Epithelial cell of proximal tubule (primary cell): ENCODE measurements at regions not wholly inside any gene's neighbourhood (a gene's known extent, or its start where the extent isn't known, plus 50 kb on each side); places are given as distances from the start of the nearest gene placed in this dataset.
A peak's percentile ranks its signal among the peaks of the same experiment; 100 is the strongest.

ENCODE experiments used
- DNase-seq: peaks from one replicate; pipeline ENCODE4 v3.0.0-alpha.2; 2011; ENCODE audit warnings: low read depth
- H3K4me3 ChIP-seq: 2 replicates; pipeline ENCODE4 v1.5.1; 2011; ENCODE audit warnings: low read depth, mild to moderate bottlenecking, low read length
- TF ChIP-seq, protein P1 (sequence below): conservative IDR thresholded peaks from 2 replicates; pipeline ENCODE4 v1.5.1; 2012; ENCODE audit warnings: low read depth, mild to moderate bottlenecking, low read length

DNA sequence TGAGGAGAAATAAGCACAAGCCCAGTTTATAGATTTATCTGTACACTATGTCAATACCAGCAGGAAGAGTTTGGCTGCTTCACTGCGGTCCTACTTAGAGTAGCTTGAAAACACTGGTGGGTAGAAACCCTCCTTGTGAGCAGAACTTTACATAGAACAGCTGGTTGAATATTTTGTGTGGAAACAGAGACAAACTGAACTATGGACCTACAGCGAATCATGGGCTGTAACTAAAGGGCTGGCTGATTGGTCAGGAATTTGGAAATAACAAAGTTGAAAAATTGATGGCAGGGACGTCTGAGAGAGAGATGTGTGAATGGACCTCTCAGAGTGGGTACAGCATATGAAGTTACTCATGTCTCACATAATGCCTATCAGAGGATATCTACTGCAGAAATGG, 392.5 kb downstream of the MAN2A1 start:
- no peak overlapping the region for H3K4me3 ChIP-seq
- no peak for DNase-seq
- TF ChIP-seq, protein P1, sequence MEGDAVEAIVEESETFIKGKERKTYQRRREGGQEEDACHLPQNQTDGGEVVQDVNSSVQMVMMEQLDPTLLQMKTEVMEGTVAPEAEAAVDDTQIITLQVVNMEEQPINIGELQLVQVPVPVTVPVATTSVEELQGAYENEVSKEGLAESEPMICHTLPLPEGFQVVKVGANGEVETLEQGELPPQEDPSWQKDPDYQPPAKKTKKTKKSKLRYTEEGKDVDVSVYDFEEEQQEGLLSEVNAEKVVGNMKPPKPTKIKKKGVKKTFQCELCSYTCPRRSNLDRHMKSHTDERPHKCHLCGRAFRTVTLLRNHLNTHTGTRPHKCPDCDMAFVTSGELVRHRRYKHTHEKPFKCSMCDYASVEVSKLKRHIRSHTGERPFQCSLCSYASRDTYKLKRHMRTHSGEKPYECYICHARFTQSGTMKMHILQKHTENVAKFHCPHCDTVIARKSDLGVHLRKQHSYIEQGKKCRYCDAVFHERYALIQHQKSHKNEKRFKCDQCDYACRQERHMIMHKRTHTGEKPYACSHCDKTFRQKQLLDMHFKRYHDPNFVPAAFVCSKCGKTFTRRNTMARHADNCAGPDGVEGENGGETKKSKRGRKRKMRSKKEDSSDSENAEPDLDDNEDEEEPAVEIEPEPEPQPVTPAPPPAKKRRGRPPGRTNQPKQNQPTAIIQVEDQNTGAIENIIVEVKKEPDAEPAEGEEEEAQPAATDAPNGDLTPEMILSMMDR: no peak

DNA sequence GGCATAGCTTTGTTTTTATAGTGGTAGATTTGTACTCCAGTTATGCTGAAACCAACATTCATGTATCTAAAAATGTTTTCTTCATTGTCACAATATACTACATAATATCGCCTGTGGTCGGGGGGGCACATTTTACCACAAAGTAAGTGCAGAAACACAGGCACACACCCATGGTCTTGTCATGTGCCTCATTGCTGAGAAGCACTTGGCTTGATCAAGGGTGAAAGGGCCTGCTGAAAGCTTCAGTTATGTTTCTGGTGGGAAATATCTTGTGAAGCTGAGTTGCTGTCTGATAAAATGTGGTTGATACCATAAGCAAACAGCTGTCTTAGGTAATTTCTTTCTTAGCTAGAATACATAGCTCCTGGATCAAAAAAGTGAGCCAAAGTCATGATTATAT, 393.1 kb downstream of the MAN2A1 start:
- DNase-seq: no peak
- no peak overlapping the region for H3K4me3 ChIP-seq
- TF ChIP-seq, protein P1: no peak

- no peak for DNase-seq
- H3K4me3 ChIP-seq: no peak overlapping the region
- TF ChIP-seq, protein P1: no peak
Observed at GRCh38 chr5:110085826-110086225, 396.1 kb downstream of the MAN2A1 start.

DNA sequence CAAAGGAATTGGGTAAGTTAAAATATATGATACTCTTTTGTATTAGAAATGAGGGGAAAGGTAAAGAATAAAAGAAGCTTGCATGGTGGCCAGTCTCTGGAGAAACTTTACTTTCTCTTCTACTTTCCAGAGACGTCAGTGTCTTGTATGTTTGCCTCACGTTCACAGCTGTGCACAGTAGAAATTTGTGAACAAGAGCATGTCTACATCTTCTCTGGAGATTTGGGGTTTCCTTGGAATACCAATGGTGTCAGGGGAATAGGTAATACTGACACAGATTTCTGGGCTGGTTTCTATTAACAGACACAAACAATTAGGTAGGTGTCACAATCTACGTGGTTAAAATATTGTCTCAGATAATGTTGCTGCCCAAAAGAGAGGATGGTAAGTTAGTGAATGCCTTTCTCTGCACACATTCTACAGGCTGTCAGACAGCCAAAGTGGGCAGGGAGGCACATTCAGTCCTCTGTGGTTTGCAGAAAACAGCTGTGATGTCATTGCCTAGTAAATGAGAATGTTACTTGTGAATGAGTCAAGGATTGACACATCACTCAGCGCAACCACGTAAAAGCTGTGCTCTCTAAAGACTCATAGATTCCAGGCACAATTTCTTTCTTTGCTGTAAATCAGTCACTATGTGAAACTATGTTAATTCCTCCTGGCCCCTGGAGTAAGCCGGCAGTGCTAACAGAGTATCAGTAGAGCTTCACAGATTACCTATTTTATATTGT, 397.1 kb downstream of the MAN2A1 start:
- TF ChIP-seq, protein P1: no peak
- H3K4me3 ChIP-seq: no peak overlapping the region
- peak; percentile 89 for DNase-seq

GRCh38 chr5:110087829-110088228, 398.1 kb downstream of the MAN2A1 start:
- no peak overlapping the region for H3K4me3 ChIP-seq
- TF ChIP-seq, protein P1: no peak
- no peak for DNase-seq

DNA sequence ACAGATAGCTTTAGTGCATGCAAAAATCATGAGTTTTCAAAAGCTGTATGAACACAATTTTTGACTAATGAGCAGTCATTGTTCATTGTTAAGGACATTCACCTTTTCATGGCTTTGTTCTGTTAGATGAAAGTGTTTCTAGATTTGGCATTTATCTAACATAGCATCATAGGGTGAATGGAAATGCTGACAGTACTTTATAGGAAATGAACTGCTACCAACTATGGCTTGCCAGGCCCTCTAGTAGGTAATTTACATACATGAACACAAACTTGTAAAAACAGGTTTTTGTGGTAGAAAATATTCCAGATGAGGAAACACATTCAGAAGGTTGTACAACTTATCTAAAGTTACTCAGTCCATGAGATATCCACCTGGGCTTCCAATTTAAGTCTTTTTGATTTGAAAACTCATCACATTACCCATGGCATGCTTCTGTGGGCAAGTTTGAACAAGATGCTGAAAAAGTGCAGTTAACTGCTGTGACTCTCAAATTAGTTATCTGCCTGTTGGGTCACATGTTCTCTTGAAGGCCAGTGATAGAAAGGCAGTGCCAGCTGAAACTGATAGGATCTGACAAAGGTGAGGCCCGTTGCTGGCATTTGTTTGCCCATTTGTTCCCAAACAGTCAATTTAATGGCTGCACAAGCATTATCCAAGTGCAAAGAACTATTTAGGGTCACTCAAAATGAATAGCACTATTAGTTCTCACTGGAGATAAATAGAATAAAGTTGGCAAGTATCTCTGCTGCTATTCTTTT, 399.1 kb downstream of the MAN2A1 start:
- TF ChIP-seq, protein P1: no peak
- no peak overlapping the region for H3K4me3 ChIP-seq
- no peak for DNase-seq
